ENCODE measurements at regions not wholly inside any gene's neighbourhood (a gene's known extent, or its start where the extent isn't known, plus 50 kb on each side); places are given as distances from the start of the nearest gene placed in this dataset.
A peak's percentile ranks its signal among the peaks of the same experiment; 100 is the strongest.

DNA sequence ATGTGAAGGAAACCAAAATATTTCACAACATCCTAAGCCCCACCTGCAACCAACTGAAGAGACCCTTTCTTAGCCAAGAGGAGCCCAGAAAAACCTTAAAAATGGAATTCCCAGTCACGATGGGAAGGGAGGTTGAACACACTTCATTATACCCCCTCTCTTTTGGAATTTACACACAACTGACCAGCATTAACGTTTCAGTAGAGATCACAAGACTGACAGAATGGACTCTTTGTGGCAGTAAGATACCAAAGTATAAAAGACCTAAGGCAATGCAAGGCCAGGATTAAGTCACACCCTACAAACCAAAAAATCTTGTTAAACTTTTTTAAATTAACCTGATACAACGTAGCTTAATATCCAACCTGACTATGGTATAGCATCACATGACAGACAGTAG, 190.9 kb downstream of the OTOR start:
- no peaks in the 10 kb centered on the region for H3K27me3 ChIP-seq
- no peaks in the 10 kb centered on the region for H3K9me3 ChIP-seq (ENCODE audit: low read depth)
- H3K79me2 ChIP-seq: no peaks in the 10 kb centered on the region
- H3K9me2 ChIP-seq (replicated peaks; ENCODE audit: insufficient read depth): no peaks in the 10 kb centered on the region
- WGBS (ENCODE audit: low lambda C conversion rate, missing lambda C conversion rate): 52% methylated on average over 3 of the region's 3 CpGs
- H3K27ac ChIP-seq: no peak overlapping the region
- H2AFZ ChIP-seq: no peak overlapping the region
- H3K4me3 ChIP-seq: no peak overlapping the region
- H3K4me1 ChIP-seq (ENCODE audit: insufficient read depth): peaks cover 8% of the 10 kb centered on the region
- H3K4me2 ChIP-seq: no peak overlapping the region
- no peak for TF ChIP-seq EZH2 (IDR thresholded peaks at IDR 0.05; ENCODE audit: borderline replicate concordance)
- TF ChIP-seq EZH2phosphoT487 (IDR thresholded peaks at IDR 0.05; ENCODE audit: low read depth, severe bottlenecking, unreplicated experiment): no peak
- TF ChIP-seq, protein P1, sequence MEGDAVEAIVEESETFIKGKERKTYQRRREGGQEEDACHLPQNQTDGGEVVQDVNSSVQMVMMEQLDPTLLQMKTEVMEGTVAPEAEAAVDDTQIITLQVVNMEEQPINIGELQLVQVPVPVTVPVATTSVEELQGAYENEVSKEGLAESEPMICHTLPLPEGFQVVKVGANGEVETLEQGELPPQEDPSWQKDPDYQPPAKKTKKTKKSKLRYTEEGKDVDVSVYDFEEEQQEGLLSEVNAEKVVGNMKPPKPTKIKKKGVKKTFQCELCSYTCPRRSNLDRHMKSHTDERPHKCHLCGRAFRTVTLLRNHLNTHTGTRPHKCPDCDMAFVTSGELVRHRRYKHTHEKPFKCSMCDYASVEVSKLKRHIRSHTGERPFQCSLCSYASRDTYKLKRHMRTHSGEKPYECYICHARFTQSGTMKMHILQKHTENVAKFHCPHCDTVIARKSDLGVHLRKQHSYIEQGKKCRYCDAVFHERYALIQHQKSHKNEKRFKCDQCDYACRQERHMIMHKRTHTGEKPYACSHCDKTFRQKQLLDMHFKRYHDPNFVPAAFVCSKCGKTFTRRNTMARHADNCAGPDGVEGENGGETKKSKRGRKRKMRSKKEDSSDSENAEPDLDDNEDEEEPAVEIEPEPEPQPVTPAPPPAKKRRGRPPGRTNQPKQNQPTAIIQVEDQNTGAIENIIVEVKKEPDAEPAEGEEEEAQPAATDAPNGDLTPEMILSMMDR (IDR thresholded peaks at IDR 0.05; ENCODE audit: poor library complexity): no peak
- H3K36me3 ChIP-seq (replicated peaks; ENCODE audit: insufficient read depth, low read depth): no peaks in the 10 kb centered on the region
- H4K20me1 ChIP-seq (ENCODE audit: insufficient read depth, poor library complexity, severe bottlenecking): no peaks in the 10 kb centered on the region
- DNase-seq (ENCODE audit: low spot score): no peak

- Histone ChIP-seq H3K9me3 (ENCODE audit: low read depth) (no peaks in the 10 kb centered on the region), H2AFZ (no peak overlapping the region), H3K4me1 (ENCODE audit: insufficient read depth) (peaks cover 19% of the 10 kb centered on the region), H3K36me3 (replicated peaks; ENCODE audit: insufficient read depth, low read depth) (no peaks in the 10 kb centered on the region), H3K9me2 (replicated peaks; ENCODE audit: insufficient read depth) (no peaks in the 10 kb centered on the region), H3K4me3 (no peak overlapping the region), H4K20me1 (ENCODE audit: insufficient read depth, poor library complexity, severe bottlenecking) (no peaks in the 10 kb centered on the region), H3K27ac (peak overlapping the region; percentile 4), H3K27me3 (no peaks in the 10 kb centered on the region), H3K4me2 (no peak overlapping the region), H3K79me2 (no peaks in the 10 kb centered on the region)
- TF ChIP-seq, protein P1 (IDR thresholded peaks at IDR 0.05; ENCODE audit: poor library complexity): no peak
- TF ChIP-seq EZH2 (IDR thresholded peaks at IDR 0.05; ENCODE audit: borderline replicate concordance): no peak
- TF ChIP-seq EZH2phosphoT487 (IDR thresholded peaks at IDR 0.05; ENCODE audit: low read depth, severe bottlenecking, unreplicated experiment): no peak
- no peak for DNase-seq (ENCODE audit: low spot score)
- 68% methylated on average over 1 of the region's 1 CpG for WGBS (ENCODE audit: low lambda C conversion rate, missing lambda C conversion rate)
Observed at GRCh38 chr20:16940701-16941100, 192.5 kb downstream of the OTOR start.

DNA sequence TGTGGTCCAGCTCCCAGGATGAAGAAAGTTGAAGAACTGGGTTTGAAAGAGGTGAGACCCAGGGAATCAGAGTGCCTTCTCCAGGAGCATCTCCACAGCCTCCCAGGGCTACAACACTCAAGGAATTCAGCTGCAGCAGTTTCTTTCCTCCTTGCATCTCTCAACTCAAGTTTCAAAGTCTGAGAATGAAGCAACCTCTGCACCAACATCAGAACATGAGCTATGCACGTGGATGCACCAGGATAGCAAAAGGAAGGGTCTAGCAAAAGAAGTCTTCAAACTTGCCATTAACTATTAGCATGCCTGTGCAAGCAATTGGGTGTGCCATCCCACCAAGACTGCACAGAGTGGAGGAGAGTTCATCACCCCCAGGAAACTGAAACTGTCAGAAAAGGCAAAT, 193.9 kb downstream of the OTOR start:
- H3K4me3 ChIP-seq: no peak overlapping the region
- no peaks in the 10 kb centered on the region for H4K20me1 ChIP-seq (ENCODE audit: insufficient read depth, poor library complexity, severe bottlenecking)
- H3K9me3 ChIP-seq (ENCODE audit: low read depth): no peaks in the 10 kb centered on the region
- no peaks in the 10 kb centered on the region for H3K9me2 ChIP-seq (replicated peaks; ENCODE audit: insufficient read depth)
- H2AFZ ChIP-seq: no peak overlapping the region
- no peak overlapping the region for H3K4me2 ChIP-seq
- no peaks in the 10 kb centered on the region for H3K27me3 ChIP-seq
- no peak for TF ChIP-seq EZH2phosphoT487 (IDR thresholded peaks at IDR 0.05; ENCODE audit: low read depth, severe bottlenecking, unreplicated experiment)
- TF ChIP-seq, protein P1 (IDR thresholded peaks at IDR 0.05; ENCODE audit: poor library complexity): no peak
- TF ChIP-seq EZH2 (IDR thresholded peaks at IDR 0.05; ENCODE audit: borderline replicate concordance): no peak
- no peaks in the 10 kb centered on the region for H3K36me3 ChIP-seq (replicated peaks; ENCODE audit: insufficient read depth, low read depth)
- H3K4me1 ChIP-seq (ENCODE audit: insufficient read depth): peaks cover 19% of the 10 kb centered on the region
- H3K79me2 ChIP-seq: no peaks in the 10 kb centered on the region
- WGBS (ENCODE audit: low lambda C conversion rate, missing lambda C conversion rate): 68% methylated on average over 1 of the region's 1 CpG
- DNase-seq (ENCODE audit: low spot score): peak; percentile 16
- peak overlapping the region; percentile 48 for H3K27ac ChIP-seq

GRCh38 chr20:16942756-16943155, 194.6 kb downstream of the OTOR start:
- WGBS (ENCODE audit: low lambda C conversion rate, missing lambda C conversion rate): 31% methylated on average over 2 of the region's 2 CpGs

More at GRCh38 chr20:16942756-16943155, 194.6 kb downstream of the OTOR start:
- Histone ChIP-seq H3K27ac (peak overlapping the region; percentile 29), H3K9me2 (replicated peaks; ENCODE audit: insufficient read depth) (no peaks in the 10 kb centered on the region), H3K4me2 (no peak overlapping the region), H3K4me3 (no peak overlapping the region), H3K79me2 (no peaks in the 10 kb centered on the region), H3K4me1 (ENCODE audit: insufficient read depth) (peaks cover 19% of the 10 kb centered on the region), H3K9me3 (ENCODE audit: low read depth) (no peaks in the 10 kb centered on the region), H3K36me3 (replicated peaks; ENCODE audit: insufficient read depth, low read depth) (no peaks in the 10 kb centered on the region), H2AFZ (no peak overlapping the region), H4K20me1 (ENCODE audit: insufficient read depth, poor library complexity, severe bottlenecking) (no peaks in the 10 kb centered on the region), H3K27me3 (no peaks in the 10 kb centered on the region)
- TF ChIP-seq, protein P1 (IDR thresholded peaks at IDR 0.05; ENCODE audit: poor library complexity): no peak
- TF ChIP-seq EZH2phosphoT487 (IDR thresholded peaks at IDR 0.05; ENCODE audit: low read depth, severe bottlenecking, unreplicated experiment) (no peak), EZH2 (IDR thresholded peaks at IDR 0.05; ENCODE audit: borderline replicate concordance) (no peak)
- DNase-seq (ENCODE audit: low spot score): peak; percentile 46

All from hepatocyte (in vitro differentiated cells).